HG03097 (cell line): ENCODE measurements at regions not wholly inside any gene's neighbourhood (a gene's known extent, or its start where the extent isn't known, plus 50 kb on each side); places are given as distances from the start of the nearest gene placed in this dataset.

ENCODE experiments used
- ATAC-seq: cut with Tn5 transposase; IDR thresholded peaks from one replicate; pipeline ENCODE4 v1.9.1; 2021; ENCODE audit not compliant: unreplicated experiment, low FRiP score

- ATAC-seq, result no peak
Observed at GRCh38 chr2:128621074-128621473, 302.4 kb upstream of the HS6ST1 start.

GRCh38 chr2:128622371-128622770 lies 303.7 kb upstream of the HS6ST1 start:
- no peak for ATAC-seq

GRCh38 chr2:128622955-128623620 lies 304.4 kb upstream of the HS6ST1 start:
- no peak for ATAC-seq

- ATAC-seq, result peak; percentile 73
Observed at GRCh38 chr2:128623776-128624761, 305.4 kb upstream of the HS6ST1 start.

- no peak for ATAC-seq
Observed at GRCh38 chr2:128624956-128625355, 306.3 kb upstream of the HS6ST1 start.

- ATAC-seq, result no peak
Observed at GRCh38 chr2:128625421-128625820, 306.8 kb upstream of the HS6ST1 start.

- ATAC-seq, result no peak
Observed at GRCh38 chr2:128625963-128626759, 307.5 kb upstream of the HS6ST1 start.

GRCh38 chr2:128626760-128627511 lies 308.3 kb upstream of the HS6ST1 start:
- ATAC-seq, result no peak

GRCh38 chr2:128628206-128628605 lies 309.5 kb upstream of the HS6ST1 start:
- no peak for ATAC-seq

- no peak for ATAC-seq
Observed at GRCh38 chr2:128628996-128629395, 310.3 kb upstream of the HS6ST1 start.

GRCh38 chr2:128630974-128631697 lies 312.5 kb upstream of the HS6ST1 start:
- ATAC-seq, result no peak

- no peak for ATAC-seq
Observed at GRCh38 chr2:128631698-128632500, 313.2 kb upstream of the HS6ST1 start.

- no peak for ATAC-seq
Observed at GRCh38 chr2:128632501-128632800, 313.8 kb upstream of the HS6ST1 start.

GRCh38 chr2:128633501-128633900 lies 314.8 kb upstream of the HS6ST1 start:
- ATAC-seq, result no peak

- ATAC-seq, result no peak
Observed at GRCh38 chr2:128635361-128635900, 316.8 kb upstream of the HS6ST1 start.

- no peak for ATAC-seq
Observed at GRCh38 chr2:128636802-128637147, 318.1 kb upstream of the HS6ST1 start.

GRCh38 chr2:128637481-128638155 lies 318.9 kb upstream of the HS6ST1 start:
- ATAC-seq, result no peak
